LNCaP clone FGC (cell line): ENCODE measurements at regions not wholly inside any gene's neighbourhood (a gene's known extent, or its start where the extent isn't known, plus 50 kb on each side); places are given as distances from the start of the nearest gene placed in this dataset.

Source experiments
- DNase-seq: peaks from one replicate; pipeline ENCODE4 v3.0.0-alpha.2; 2011; ENCODE audit warnings: low read depth
- H3K4me3 ChIP-seq: 2 replicates; pipeline ENCODE4 v1.5.1; 2011; ENCODE audit warnings: mild to moderate bottlenecking, low read depth, low read length, control low read depth
- TF ChIP-seq, protein P1 (sequence below): IDR thresholded peaks from 2 replicates; pipeline ENCODE4 v1.5.1; 2012; ENCODE audit warnings: mild to moderate bottlenecking; ENCODE audit not compliant: control insufficient read depth, insufficient read depth; ENCODE audit errors: extremely low read depth

GRCh38 chr21:23968722-23969647 is 1638.3 kb downstream of the MRPL39 start:
- H3K4me3 ChIP-seq = no peak overlapping the region
- TF ChIP-seq, protein P1, sequence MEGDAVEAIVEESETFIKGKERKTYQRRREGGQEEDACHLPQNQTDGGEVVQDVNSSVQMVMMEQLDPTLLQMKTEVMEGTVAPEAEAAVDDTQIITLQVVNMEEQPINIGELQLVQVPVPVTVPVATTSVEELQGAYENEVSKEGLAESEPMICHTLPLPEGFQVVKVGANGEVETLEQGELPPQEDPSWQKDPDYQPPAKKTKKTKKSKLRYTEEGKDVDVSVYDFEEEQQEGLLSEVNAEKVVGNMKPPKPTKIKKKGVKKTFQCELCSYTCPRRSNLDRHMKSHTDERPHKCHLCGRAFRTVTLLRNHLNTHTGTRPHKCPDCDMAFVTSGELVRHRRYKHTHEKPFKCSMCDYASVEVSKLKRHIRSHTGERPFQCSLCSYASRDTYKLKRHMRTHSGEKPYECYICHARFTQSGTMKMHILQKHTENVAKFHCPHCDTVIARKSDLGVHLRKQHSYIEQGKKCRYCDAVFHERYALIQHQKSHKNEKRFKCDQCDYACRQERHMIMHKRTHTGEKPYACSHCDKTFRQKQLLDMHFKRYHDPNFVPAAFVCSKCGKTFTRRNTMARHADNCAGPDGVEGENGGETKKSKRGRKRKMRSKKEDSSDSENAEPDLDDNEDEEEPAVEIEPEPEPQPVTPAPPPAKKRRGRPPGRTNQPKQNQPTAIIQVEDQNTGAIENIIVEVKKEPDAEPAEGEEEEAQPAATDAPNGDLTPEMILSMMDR = peak; percentile 91

GRCh38 chr21:23968008-23968407 is 1639.3 kb downstream of the MRPL39 start:
- H3K4me3 ChIP-seq = no peak overlapping the region
- TF ChIP-seq, protein P1 = no peak
- no peak for DNase-seq

More at GRCh38 chr21:23968722-23969647, 1638.3 kb downstream of the MRPL39 start:
- DNase-seq = no peak

- TF ChIP-seq, protein P1 = no peak
- DNase-seq = no peak
- no peak overlapping the region for H3K4me3 ChIP-seq
These were observed 1643.8 kb downstream of the MRPL39 start for GRCh38 chr21:23963454-23963853.

DNA sequence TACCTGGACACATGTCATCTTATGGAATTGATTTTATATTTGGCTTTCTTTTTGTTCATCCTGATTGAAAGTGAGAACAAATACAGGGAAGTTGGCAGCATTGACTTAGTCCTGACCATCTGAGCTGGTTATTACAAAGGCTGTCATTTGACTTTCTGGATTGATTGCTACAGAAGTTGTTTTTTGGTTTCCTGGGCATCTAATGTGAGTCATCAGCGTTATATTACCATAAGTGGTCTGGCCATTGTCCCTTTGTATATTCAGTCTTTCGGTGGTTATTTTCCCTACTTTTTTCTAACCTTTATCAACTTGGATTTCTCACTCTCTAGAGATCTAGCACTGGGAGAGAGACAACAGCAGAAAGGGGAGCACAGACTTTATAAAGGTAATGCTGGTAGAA is 1646.5 kb downstream of the MRPL39 start:
- H3K4me3 ChIP-seq = no peak overlapping the region
- DNase-seq = no peak
- TF ChIP-seq, protein P1 = no peak

DNA sequence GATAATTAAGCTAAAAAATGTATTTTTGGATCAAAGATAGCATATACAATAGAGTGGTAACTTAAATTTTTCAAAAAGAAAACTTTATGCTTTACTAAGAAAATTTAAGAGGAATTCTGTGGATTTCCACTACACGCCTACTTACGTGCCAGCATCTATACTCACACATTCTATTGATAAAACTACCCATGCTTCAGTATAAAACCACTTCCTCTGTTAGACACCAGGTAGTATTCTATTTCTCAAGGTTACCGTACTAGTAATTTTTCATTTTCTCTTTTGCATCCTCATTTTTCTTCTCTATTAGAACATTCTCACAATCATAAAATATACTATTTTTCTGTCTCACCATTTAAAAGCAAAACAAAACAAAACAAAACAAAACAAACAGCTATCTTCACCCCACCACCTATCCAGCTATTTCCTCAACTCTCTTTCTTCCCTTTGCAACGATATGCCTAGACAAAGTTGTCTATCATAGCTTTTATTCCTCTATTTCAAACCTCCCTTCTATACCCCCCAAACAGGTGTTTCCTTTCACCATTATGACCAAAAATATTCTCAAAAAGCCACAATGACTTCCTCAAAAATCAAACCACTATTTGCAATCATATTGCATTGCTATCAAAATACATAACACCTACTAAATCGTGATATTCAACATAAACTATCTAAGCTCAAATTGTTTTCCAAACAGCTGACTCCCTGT is 1652.0 kb downstream of the MRPL39 start:
- DNase-seq = no peak
- no peak overlapping the region for H3K4me3 ChIP-seq
- TF ChIP-seq, protein P1 = no peak

DNA sequence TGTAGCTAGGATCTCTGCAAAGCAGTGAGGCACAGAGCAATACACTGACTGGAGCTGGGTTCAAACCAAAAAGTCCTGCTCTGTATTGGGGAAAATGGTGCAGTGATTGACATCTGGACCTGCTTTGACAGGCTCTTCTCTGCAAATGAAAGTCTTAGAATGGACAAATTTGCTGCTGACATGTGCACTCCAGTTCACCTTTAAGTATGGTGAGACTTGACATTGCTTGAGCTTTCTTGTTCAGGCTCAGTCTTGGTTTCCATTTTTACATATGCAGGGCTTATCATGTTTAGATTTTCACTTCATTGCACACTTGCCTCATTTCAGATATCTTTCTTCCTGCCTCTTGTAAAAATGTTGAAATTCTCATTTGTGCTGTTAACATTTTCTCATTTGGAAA is 1655.0 kb downstream of the MRPL39 start:
- no peak overlapping the region for H3K4me3 ChIP-seq
- TF ChIP-seq, protein P1 = no peak
- DNase-seq = no peak
